ENCODE measurements at regions not wholly inside any gene's neighbourhood (a gene's known extent, or its start where the extent isn't known, plus 50 kb on each side); places are given as distances from the start of the nearest gene placed in this dataset.

GRCh38 chr3:106338582-106339214, 469.9 kb upstream of the CBLB start:
- Histone ChIP-seq H3K36me3 (no peaks in the 10 kb centered on the region), H3K4me1 (no peaks in the 10 kb centered on the region), H3K9ac (no peak overlapping the region), H3K4me2 (no peak overlapping the region), H3K4me3 (no peak overlapping the region), H4K20me1 (no peaks in the 10 kb centered on the region), H3K27ac (no peak overlapping the region), H3K9me3 (no peaks in the 10 kb centered on the region), H3K27me3 (no peaks in the 10 kb centered on the region)
- TF ChIP-seq Cebpa-rat (IDR thresholded peaks at IDR 0.05): no peak

- H3K9ac ChIP-seq: no peak overlapping the region
- no peaks in the 10 kb centered on the region for H3K27me3 ChIP-seq
- no peaks in the 10 kb centered on the region for H3K9me3 ChIP-seq
- TF ChIP-seq Cebpa-rat (IDR thresholded peaks at IDR 0.05): no peak
- H3K4me2 ChIP-seq: no peak overlapping the region
- no peaks in the 10 kb centered on the region for H4K20me1 ChIP-seq
- no peaks in the 10 kb centered on the region for H3K36me3 ChIP-seq
- no peak overlapping the region for H3K27ac ChIP-seq
- no peaks in the 10 kb centered on the region for H3K4me1 ChIP-seq
- H3K4me3 ChIP-seq: no peak overlapping the region
These were observed 470.7 kb upstream of the CBLB start for GRCh38 chr3:106339551-106339950.

- H4K20me1 ChIP-seq: no peaks in the 10 kb centered on the region
- H3K9me3 ChIP-seq: no peaks in the 10 kb centered on the region
- no peaks in the 10 kb centered on the region for H3K4me1 ChIP-seq
- no peak for TF ChIP-seq Cebpa-rat (IDR thresholded peaks at IDR 0.05)
- H3K27me3 ChIP-seq: no peaks in the 10 kb centered on the region
- no peak overlapping the region for H3K27ac ChIP-seq
- no peaks in the 10 kb centered on the region for H3K36me3 ChIP-seq
- no peak overlapping the region for H3K4me3 ChIP-seq
- H3K4me2 ChIP-seq: no peak overlapping the region
- H3K9ac ChIP-seq: no peak overlapping the region
These were observed 472.3 kb upstream of the CBLB start for GRCh38 chr3:106341087-106341486.

- Histone ChIP-seq H3K9ac (no peak overlapping the region), H3K4me3 (no peak overlapping the region), H3K4me1 (no peaks in the 10 kb centered on the region), H3K4me2 (no peak overlapping the region), H3K9me3 (no peaks in the 10 kb centered on the region), H3K27ac (no peak overlapping the region), H3K36me3 (no peaks in the 10 kb centered on the region), H4K20me1 (no peaks in the 10 kb centered on the region), H3K27me3 (no peaks in the 10 kb centered on the region)
- no peak for TF ChIP-seq Cebpa-rat (IDR thresholded peaks at IDR 0.05)
These were observed 472.9 kb upstream of the CBLB start for GRCh38 chr3:106341586-106342162.

- Histone ChIP-seq H3K36me3 (no peaks in the 10 kb centered on the region), H3K9me3 (no peaks in the 10 kb centered on the region), H3K27me3 (no peaks in the 10 kb centered on the region), H3K4me3 (no peak overlapping the region), H3K27ac (no peak overlapping the region), H4K20me1 (no peaks in the 10 kb centered on the region), H3K4me2 (no peak overlapping the region), H3K4me1 (no peaks in the 10 kb centered on the region), H3K9ac (no peak overlapping the region)
- no peak for TF ChIP-seq Cebpa-rat (IDR thresholded peaks at IDR 0.05)
These were observed 473.6 kb upstream of the CBLB start for GRCh38 chr3:106342386-106342785.

- TF ChIP-seq Cebpa-rat (IDR thresholded peaks at IDR 0.05): no peak
- no peaks in the 10 kb centered on the region for H4K20me1 ChIP-seq
- no peak overlapping the region for H3K9ac ChIP-seq
- H3K27me3 ChIP-seq: no peaks in the 10 kb centered on the region
- no peaks in the 10 kb centered on the region for H3K9me3 ChIP-seq
- no peak overlapping the region for H3K27ac ChIP-seq
- H3K4me3 ChIP-seq: no peak overlapping the region
- H3K36me3 ChIP-seq: no peaks in the 10 kb centered on the region
- no peaks in the 10 kb centered on the region for H3K4me1 ChIP-seq
- no peak overlapping the region for H3K4me2 ChIP-seq
These were observed 475.0 kb upstream of the CBLB start for GRCh38 chr3:106343811-106344210.

GRCh38 chr3:106345353-106346027, 476.7 kb upstream of the CBLB start:
- no peak overlapping the region for H3K27ac ChIP-seq
- no peaks in the 10 kb centered on the region for H4K20me1 ChIP-seq
- H3K4me2 ChIP-seq: no peak overlapping the region
- no peaks in the 10 kb centered on the region for H3K27me3 ChIP-seq
- no peak overlapping the region for H3K9ac ChIP-seq
- H3K9me3 ChIP-seq: no peaks in the 10 kb centered on the region
- no peaks in the 10 kb centered on the region for H3K36me3 ChIP-seq
- no peak for TF ChIP-seq Cebpa-rat (IDR thresholded peaks at IDR 0.05)
- no peak overlapping the region for H3K4me3 ChIP-seq
- no peaks in the 10 kb centered on the region for H3K4me1 ChIP-seq

- H3K36me3 ChIP-seq: no peaks in the 10 kb centered on the region
- no peaks in the 10 kb centered on the region for H3K27me3 ChIP-seq
- H3K27ac ChIP-seq: no peak overlapping the region
- H3K4me1 ChIP-seq: no peaks in the 10 kb centered on the region
- no peak overlapping the region for H3K9ac ChIP-seq
- no peaks in the 10 kb centered on the region for H3K9me3 ChIP-seq
- no peak overlapping the region for H3K4me3 ChIP-seq
- no peak for TF ChIP-seq Cebpa-rat (IDR thresholded peaks at IDR 0.05)
- no peaks in the 10 kb centered on the region for H4K20me1 ChIP-seq
- no peak overlapping the region for H3K4me2 ChIP-seq
These were observed 478.5 kb upstream of the CBLB start for GRCh38 chr3:106347350-106347749.

GRCh38 chr3:106348139-106348690, 479.4 kb upstream of the CBLB start:
- Histone ChIP-seq H3K9ac (no peak overlapping the region), H3K4me1 (no peaks in the 10 kb centered on the region), H4K20me1 (no peaks in the 10 kb centered on the region), H3K36me3 (no peaks in the 10 kb centered on the region), H3K4me2 (no peak overlapping the region), H3K27ac (no peak overlapping the region), H3K4me3 (no peak overlapping the region), H3K27me3 (no peaks in the 10 kb centered on the region), H3K9me3 (no peaks in the 10 kb centered on the region)
- no peak for TF ChIP-seq Cebpa-rat (IDR thresholded peaks at IDR 0.05)

- Histone ChIP-seq H4K20me1 (no peaks in the 10 kb centered on the region), H3K36me3 (no peaks in the 10 kb centered on the region), H3K4me1 (no peaks in the 10 kb centered on the region), H3K27ac (no peak overlapping the region), H3K4me3 (no peak overlapping the region), H3K9ac (no peak overlapping the region), H3K27me3 (no peaks in the 10 kb centered on the region), H3K9me3 (no peaks in the 10 kb centered on the region), H3K4me2 (no peak overlapping the region)
- TF ChIP-seq Cebpa-rat (IDR thresholded peaks at IDR 0.05): no peak
These were observed 480.5 kb upstream of the CBLB start for GRCh38 chr3:106349191-106349881.

All from BLaER1 (cell line).